ENCODE measurements at regions not wholly inside any gene's neighbourhood (a gene's known extent, or its start where the extent isn't known, plus 50 kb on each side); places are given as distances from the start of the nearest gene placed in this dataset.

DNA sequence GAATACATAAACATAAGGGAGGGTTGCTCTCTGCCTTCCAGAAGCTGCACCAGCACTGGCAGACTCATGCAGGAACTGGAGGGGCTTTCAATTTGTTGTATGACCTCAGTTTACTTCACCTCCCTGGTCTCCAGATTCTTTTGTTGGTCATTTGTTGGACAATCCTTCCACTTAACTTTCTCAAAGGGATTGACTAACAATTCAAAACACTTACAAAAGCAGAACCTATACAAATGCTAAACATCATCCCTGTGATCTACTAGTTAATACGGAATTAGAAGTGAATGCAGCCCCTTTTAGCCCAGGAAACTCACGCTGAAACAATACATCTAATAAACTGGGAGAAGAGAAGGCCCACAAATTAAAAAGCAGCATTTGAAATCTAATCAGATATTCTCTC, 404.6 kb upstream of the BRINP1 start:
- TF ChIP-seq, protein P1, sequence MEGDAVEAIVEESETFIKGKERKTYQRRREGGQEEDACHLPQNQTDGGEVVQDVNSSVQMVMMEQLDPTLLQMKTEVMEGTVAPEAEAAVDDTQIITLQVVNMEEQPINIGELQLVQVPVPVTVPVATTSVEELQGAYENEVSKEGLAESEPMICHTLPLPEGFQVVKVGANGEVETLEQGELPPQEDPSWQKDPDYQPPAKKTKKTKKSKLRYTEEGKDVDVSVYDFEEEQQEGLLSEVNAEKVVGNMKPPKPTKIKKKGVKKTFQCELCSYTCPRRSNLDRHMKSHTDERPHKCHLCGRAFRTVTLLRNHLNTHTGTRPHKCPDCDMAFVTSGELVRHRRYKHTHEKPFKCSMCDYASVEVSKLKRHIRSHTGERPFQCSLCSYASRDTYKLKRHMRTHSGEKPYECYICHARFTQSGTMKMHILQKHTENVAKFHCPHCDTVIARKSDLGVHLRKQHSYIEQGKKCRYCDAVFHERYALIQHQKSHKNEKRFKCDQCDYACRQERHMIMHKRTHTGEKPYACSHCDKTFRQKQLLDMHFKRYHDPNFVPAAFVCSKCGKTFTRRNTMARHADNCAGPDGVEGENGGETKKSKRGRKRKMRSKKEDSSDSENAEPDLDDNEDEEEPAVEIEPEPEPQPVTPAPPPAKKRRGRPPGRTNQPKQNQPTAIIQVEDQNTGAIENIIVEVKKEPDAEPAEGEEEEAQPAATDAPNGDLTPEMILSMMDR (IDR thresholded peaks at IDR 0.05), result no peak
- no peak for TF ChIP-seq EZH2 (IDR thresholded peaks at IDR 0.05; ENCODE audit: borderline replicate concordance, insufficient read depth, low read depth, low read length, poor library complexity, severe bottlenecking)
